ENCODE measurements at regions not wholly inside any gene's neighbourhood (a gene's known extent, or its start where the extent isn't known, plus 50 kb on each side); places are given as distances from the start of the nearest gene placed in this dataset.

DNA sequence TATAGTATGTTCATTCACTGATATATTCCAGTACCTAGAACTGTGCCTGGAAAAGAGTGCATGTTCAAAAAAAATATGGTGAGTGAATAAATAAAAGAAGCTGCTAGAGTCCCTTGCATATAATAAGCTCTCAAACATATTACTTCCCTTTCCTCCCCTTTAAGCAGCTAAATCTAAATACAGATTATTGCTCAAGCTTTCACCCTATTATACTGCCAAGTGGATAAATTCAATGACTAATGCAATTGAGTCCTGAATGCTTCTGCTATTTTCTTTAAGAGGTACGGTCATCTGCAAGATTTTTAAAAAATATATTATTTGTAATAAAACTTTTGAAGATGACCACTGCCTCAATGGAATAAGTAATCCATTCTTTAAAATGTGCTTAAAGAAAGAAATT is 248.4 kb downstream of the PLK2 start:
- DNase-seq, result no peak

GRCh38 chr5:58208674-58209073 is 251.2 kb downstream of the PLK2 start:
- intact Hi-C loops (cut with DNase I), result no loop called here

More for the DNA sequence above, 248.4 kb downstream of the PLK2 start:
- intact Hi-C loops (cut with DNase I), result no loop called here

GRCh38 chr5:58207076-58207475 is 252.8 kb downstream of the PLK2 start:
- intact Hi-C loops (cut with DNase I), result no loop called here
- DNase-seq, result no peak

More at GRCh38 chr5:58208674-58209073, 251.2 kb downstream of the PLK2 start:
- DNase-seq, result no peak

- intact Hi-C loops (cut with DNase I), result no loop called here
- no peak for DNase-seq
Measured at GRCh38 chr5:58204966-58205365, 254.9 kb downstream of the PLK2 start.

- intact Hi-C loops (cut with DNase I), result no loop called here
- no peak for DNase-seq
Measured at GRCh38 chr5:58202941-58203444, 256.9 kb downstream of the PLK2 start.

- intact Hi-C loops (cut with DNase I), result no loop called here
- no peak for DNase-seq
Measured at GRCh38 chr5:58201922-58202648, 257.8 kb downstream of the PLK2 start.

DNA sequence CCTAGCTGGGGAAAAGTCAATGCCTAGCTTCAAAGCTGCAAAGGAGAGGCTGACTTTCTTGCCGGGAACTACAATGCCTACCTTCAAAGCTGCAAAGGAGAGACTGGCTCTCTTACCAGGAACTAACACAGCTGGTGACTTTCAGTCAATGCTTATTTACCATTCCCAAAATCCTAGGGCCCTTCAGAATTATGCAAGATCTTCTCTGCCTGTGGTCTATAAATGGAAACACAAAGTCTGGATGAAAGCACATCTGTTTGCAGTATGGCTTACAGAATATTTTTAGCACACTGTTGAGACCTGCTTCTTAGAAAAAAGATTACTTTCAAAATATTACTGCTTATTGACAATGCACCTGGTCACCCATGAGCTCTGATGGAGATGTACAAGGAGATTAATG is 259.4 kb downstream of the PLK2 start:
- intact Hi-C loops (cut with DNase I), result no loop called here
- DNase-seq, result no peak

GRCh38 chr5:58199087-58199486 is 260.8 kb downstream of the PLK2 start:
- intact Hi-C loops (cut with DNase I), result no loop called here
- no peak for DNase-seq

- intact Hi-C loops (cut with DNase I), result no loop called here
- no peak for DNase-seq
Measured at GRCh38 chr5:58198330-58198729, 261.6 kb downstream of the PLK2 start.

GRCh38 chr5:58197875-58198274 is 262.0 kb downstream of the PLK2 start:
- DNase-seq, result no peak
- intact Hi-C loops (cut with DNase I), result no loop called here

GRCh38 chr5:58191443-58191842 is 268.4 kb downstream of the PLK2 start:
- intact Hi-C loops (cut with DNase I), result no loop called here
- no peak for DNase-seq

DNA sequence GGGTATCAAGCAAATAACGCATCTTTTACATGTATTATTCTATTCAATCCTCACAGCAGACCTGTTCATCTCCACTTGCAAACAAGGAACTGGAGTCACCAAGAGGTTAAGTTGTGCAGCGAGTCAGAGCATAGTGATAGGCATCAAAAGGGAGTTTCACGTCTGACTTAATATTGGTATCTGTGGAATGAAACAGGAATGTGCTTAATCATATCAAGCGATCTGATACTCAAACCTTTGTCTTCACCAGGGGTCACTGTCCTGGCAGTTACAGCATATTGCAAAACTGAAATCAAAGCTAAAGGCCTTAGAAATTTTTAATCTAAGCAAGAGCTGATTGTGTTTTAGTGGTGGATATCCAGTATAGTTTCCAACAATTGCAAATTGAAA is 271.6 kb downstream of the PLK2 start:
- DNase-seq, result no peak
- intact Hi-C loops (cut with DNase I), result no loop called here

DNA sequence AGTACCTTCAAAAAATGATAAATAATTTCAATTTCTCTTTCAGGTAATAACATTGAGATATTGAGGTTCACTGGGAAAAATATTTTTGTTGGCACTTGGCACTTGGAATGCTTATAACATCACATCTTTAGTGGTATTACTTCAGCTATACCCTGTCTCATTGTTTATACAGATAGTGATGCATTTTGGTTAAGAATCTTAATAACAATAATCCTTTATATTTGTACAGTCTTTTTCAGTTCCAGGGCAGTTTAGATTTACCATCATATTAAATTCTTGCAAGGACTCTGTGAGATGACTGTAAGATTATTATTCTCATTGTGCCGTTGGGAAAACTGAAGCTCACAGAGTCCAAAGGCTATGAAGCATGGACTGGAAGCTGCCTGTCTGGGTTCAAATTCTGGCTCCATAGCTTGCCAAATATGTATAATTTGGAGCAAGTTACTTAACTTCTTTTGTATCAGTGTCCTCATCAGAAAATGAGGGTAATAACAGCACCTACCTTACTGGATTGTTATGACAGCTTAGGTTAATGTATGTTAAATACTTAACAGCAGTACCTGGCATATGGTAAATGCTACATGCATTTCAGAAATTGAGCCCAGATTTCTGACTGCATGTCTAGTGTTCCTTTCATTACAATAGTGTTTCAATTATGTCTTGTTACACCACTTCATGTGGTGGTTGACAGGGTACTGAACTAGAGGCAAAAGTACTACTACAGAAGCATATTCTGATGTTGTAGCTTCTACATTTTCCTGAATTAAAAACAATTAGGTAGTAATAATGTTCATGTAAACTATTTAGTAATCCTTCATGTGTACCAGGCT is 272.2 kb downstream of the PLK2 start:
- intact Hi-C loops (cut with DNase I), result no loop called here
- no peak for DNase-seq

- DNase-seq, result no peak
- intact Hi-C loops (cut with DNase I), result no loop called here
Measured at GRCh38 chr5:58185801-58186200, 274.1 kb downstream of the PLK2 start.

- no peak for DNase-seq
- intact Hi-C loops (cut with DNase I), result no loop called here
Measured at GRCh38 chr5:58185397-58185796, 274.5 kb downstream of the PLK2 start.

DNA sequence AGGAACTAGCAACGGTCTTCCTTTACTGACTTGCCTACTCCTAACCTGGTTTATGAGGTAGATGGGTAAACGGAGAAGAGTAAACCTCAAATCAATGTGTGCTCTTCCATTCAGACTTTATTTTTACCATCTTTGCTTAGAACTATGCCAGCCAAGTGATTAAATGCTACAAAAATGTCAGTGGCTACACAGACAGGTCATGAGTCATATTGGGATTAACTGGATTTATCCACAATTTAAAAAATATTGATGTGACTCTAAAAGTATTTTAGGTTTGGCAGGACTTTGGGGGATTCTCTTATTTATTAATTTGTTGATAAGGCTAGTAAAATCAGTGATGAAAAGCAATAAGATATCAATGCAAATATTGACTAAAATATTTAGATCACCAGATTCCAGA is 275.0 kb downstream of the PLK2 start:
- intact Hi-C loops (cut with DNase I), result no loop called here
- no peak for DNase-seq

- intact Hi-C loops (cut with DNase I), result no loop called here
- no peak for DNase-seq
Measured at GRCh38 chr5:58183786-58184085, 276.1 kb downstream of the PLK2 start.

- intact Hi-C loops (cut with DNase I), result no loop called here
- no peak for DNase-seq
Measured at GRCh38 chr5:58183078-58183785, 276.7 kb downstream of the PLK2 start.

- intact Hi-C loops (cut with DNase I), result no loop called here
- DNase-seq, result no peak
Measured at GRCh38 chr5:58182287-58182841, 277.5 kb downstream of the PLK2 start.

DNA sequence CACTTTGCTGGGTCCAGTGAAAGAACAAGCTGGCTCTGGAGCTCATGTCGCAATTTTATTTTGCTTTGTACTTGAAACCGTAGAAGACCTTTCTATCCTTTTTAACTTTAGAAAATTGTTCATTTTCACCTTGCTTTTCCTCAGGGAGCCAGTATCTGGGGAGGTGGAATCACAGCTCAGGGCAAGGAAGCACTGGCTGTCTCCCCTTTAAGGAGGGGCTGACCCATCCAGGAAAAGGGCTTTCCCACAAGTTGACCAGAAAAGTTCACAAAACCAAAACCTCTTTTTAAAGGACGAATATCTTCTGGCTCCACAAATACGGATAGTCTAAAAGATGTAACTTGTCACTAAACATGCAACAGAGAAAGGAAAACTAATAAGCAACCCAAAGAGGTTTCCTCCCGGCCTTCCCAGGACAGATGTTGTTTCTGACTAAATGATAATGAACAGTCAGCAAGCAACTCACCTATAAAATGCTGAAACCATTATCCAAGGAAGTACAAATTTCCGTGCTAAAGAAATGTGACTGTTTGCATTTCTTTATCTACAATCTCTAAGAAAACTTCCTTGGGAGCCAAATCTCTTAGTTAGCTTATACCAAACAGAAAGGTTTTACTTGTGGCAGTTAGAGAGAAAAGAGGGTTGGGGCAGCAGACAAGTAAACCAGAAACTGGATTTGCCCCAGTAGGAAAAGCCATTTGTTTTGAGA is 278.2 kb downstream of the PLK2 start:
- intact Hi-C loops (cut with DNase I), result no loop called here
- DNase-seq, result no peak
